Hepatocyte (in vitro differentiated cells): ENCODE measurements at regions not wholly inside any gene's neighbourhood (a gene's known extent, or its start where the extent isn't known, plus 50 kb on each side); places are given as distances from the start of the nearest gene placed in this dataset.

Experiments used
- DNase-seq: peaks from one replicate; pipeline ENCODE4 v3.0.0-alpha.2; 2016; ENCODE audit warnings: low spot score
- H2AFZ ChIP-seq: fragments of 200-600 bp; sonication (generic); 2 replicates; pipeline ENCODE4 v1.6.0; 2016; ENCODE audit warnings: antibody characterized with exemption, mild to moderate bottlenecking
- H3K27ac ChIP-seq: fragments of 200-600 bp; sonication (generic); 2 replicates; pipeline ENCODE4 v1.5.1; 2016; ENCODE audit warnings: mild to moderate bottlenecking
- H3K27me3 ChIP-seq: fragments of 200-600 bp; sonication (generic); 2 replicates; pipeline ENCODE4 v1.6.1; 2016
- H3K36me3 ChIP-seq: fragments of 200-600 bp; sonication (generic); replicated peaks from 2 replicates; pipeline ENCODE4 v1.5.1; 2016; ENCODE audit warnings: low read depth; ENCODE audit not compliant: insufficient read depth
- H3K4me1 ChIP-seq: fragments of 200-600 bp; sonication (generic); 2 replicates; pipeline ENCODE4 v1.5.1; 2016; ENCODE audit warnings: mild to moderate bottlenecking, moderate library complexity; ENCODE audit not compliant: insufficient read depth
- H3K4me2 ChIP-seq: fragments of 200-600 bp; sonication (generic); 2 replicates; pipeline ENCODE4 v1.6.0; 2016
- H3K4me3 ChIP-seq: fragments of 200-600 bp; sonication (generic); 2 replicates; pipeline ENCODE4 v1.5.1; 2016; ENCODE audit warnings: mild to moderate bottlenecking
- H3K79me2 ChIP-seq: fragments of 200-600 bp; sonication (generic); 2 replicates; pipeline ENCODE4 v1.6.0; 2017; ENCODE audit warnings: mild to moderate bottlenecking
- H3K9me2 ChIP-seq: fragments of 200-600 bp; sonication (generic); replicated peaks from 2 replicates; pipeline ENCODE4 v1.6.0; 2017; ENCODE audit warnings: mild to moderate bottlenecking; ENCODE audit not compliant: insufficient read depth
- H3K9me3 ChIP-seq: fragments of 200-600 bp; sonication (generic); 2 replicates; pipeline ENCODE4 v1.5.1; 2016; ENCODE audit warnings: low read depth, mild to moderate bottlenecking
- H4K20me1 ChIP-seq: fragments of 200-600 bp; sonication (generic); 2 replicates; pipeline ENCODE4 v1.6.0; 2016; ENCODE audit warnings: mild to moderate bottlenecking; ENCODE audit not compliant: insufficient read depth, poor library complexity, severe bottlenecking
- CTCF ChIP-seq: fragments of 200-600 bp; sonication (generic); IDR thresholded peaks from 2 replicates; pipeline ENCODE4 v1.5.1; 2016; ENCODE audit warnings: antibody characterized with exemption, mild to moderate bottlenecking; ENCODE audit not compliant: poor library complexity
- EZH2 ChIP-seq: fragments of 200-600 bp; sonication (generic); IDR thresholded peaks from 2 replicates; pipeline ENCODE4 v1.6.1; 2016; ENCODE audit warnings: antibody characterized with exemption, mild to moderate bottlenecking, borderline replicate concordance
- EZH2phosphoT487 ChIP-seq: fragments of 200-600 bp; sonication (generic); IDR thresholded peaks from one replicate; pipeline ENCODE4 v1.6.1; 2018; ENCODE audit warnings: antibody characterized with exemption, mild to moderate bottlenecking, low read depth, moderate library complexity; ENCODE audit not compliant: unreplicated experiment, severe bottlenecking
- WGBS: methylation state at CpG from one replicate; pipeline ENCODE4 v1.1.6; 2016; ENCODE audit warnings: low lambda C conversion rate; ENCODE audit errors: missing lambda C conversion rate; 5-methylcytosine and 5-hydroxymethylcytosine counted together

GRCh38 chr12:67073336-67073735 lies 195.8 kb upstream of the CAND1 start:
- no peak overlapping the region for H2AFZ ChIP-seq
- no peak overlapping the region for H3K4me2 ChIP-seq
- no peaks in the 10 kb centered on the region for H3K36me3 ChIP-seq
- no peaks in the 10 kb centered on the region for H3K79me2 ChIP-seq
- no peaks in the 10 kb centered on the region for H3K9me3 ChIP-seq
- H3K4me1 ChIP-seq = no peaks in the 10 kb centered on the region
- no peak overlapping the region for H3K27ac ChIP-seq
- no peaks in the 10 kb centered on the region for H3K9me2 ChIP-seq
- TF ChIP-seq EZH2 = no peak
- no peak for TF ChIP-seq CTCF
- no peak for TF ChIP-seq EZH2phosphoT487
- H4K20me1 ChIP-seq = no peaks in the 10 kb centered on the region
- WGBS = 68% methylated on average over 1 of the region's 1 CpG
- H3K4me3 ChIP-seq = no peak overlapping the region
- no peak for DNase-seq
- H3K27me3 ChIP-seq = peaks cover 14% of the 10 kb centered on the region

- Histone ChIP-seq H3K4me3 (no peak overlapping the region), H3K4me2 (no peak overlapping the region), H3K9me3 (no peaks in the 10 kb centered on the region), H3K79me2 (no peaks in the 10 kb centered on the region), H3K9me2 (no peaks in the 10 kb centered on the region), H2AFZ (no peak overlapping the region), H3K4me1 (no peaks in the 10 kb centered on the region), H3K27me3 (peaks cover 14% of the 10 kb centered on the region), H4K20me1 (no peaks in the 10 kb centered on the region), H3K27ac (no peak overlapping the region), H3K36me3 (no peaks in the 10 kb centered on the region)
- 95% methylated on average over 6 of the region's 6 CpGs for WGBS
- no peak for DNase-seq
- TF ChIP-seq EZH2phosphoT487 = no peak
- no peak for TF ChIP-seq CTCF
- TF ChIP-seq EZH2 = no peak
Measured at GRCh38 chr12:67074072-67074471, 195.1 kb upstream of the CAND1 start.

- H3K9me3 ChIP-seq = no peaks in the 10 kb centered on the region
- H3K27ac ChIP-seq = no peak overlapping the region
- H3K79me2 ChIP-seq = no peaks in the 10 kb centered on the region
- H3K4me2 ChIP-seq = no peak overlapping the region
- no peaks in the 10 kb centered on the region for H3K36me3 ChIP-seq
- WGBS = 90% methylated on average over 1 of the region's 1 CpG
- DNase-seq = no peak
- H3K4me3 ChIP-seq = no peak overlapping the region
- no peaks in the 10 kb centered on the region for H4K20me1 ChIP-seq
- no peaks in the 10 kb centered on the region for H3K9me2 ChIP-seq
- no peak for TF ChIP-seq EZH2phosphoT487
- no peak for TF ChIP-seq CTCF
- peaks cover 28% of the 10 kb centered on the region for H3K27me3 ChIP-seq
- no peak overlapping the region for H2AFZ ChIP-seq
- H3K4me1 ChIP-seq = no peaks in the 10 kb centered on the region
Measured at GRCh38 chr12:67077617-67078016, 191.5 kb upstream of the CAND1 start.

- Histone ChIP-seq H3K27ac (no peak overlapping the region), H3K27me3 (peaks cover 28% of the 10 kb centered on the region), H3K4me2 (no peak overlapping the region), H3K79me2 (no peaks in the 10 kb centered on the region), H4K20me1 (no peaks in the 10 kb centered on the region), H3K9me2 (no peaks in the 10 kb centered on the region), H2AFZ (no peak overlapping the region), H3K36me3 (no peaks in the 10 kb centered on the region), H3K4me1 (no peaks in the 10 kb centered on the region), H3K9me3 (no peaks in the 10 kb centered on the region), H3K4me3 (no peak overlapping the region)
- WGBS = 69% methylated on average over 4 of the region's 4 CpGs
- TF ChIP-seq EZH2phosphoT487 (no peak), EZH2 (no peak), CTCF (no peak)
- DNase-seq = no peak
Measured at GRCh38 chr12:67078957-67079356, 190.2 kb upstream of the CAND1 start.
